HL-60 (cell line): ENCODE measurements at regions not wholly inside any gene's neighbourhood (a gene's known extent, or its start where the extent isn't known, plus 50 kb on each side); places are given as distances from the start of the nearest gene placed in this dataset.

Experiments
- DNase-seq, 2 experiments: peaks; one replicate each; pipeline ENCODE4 v3.0.0-alpha.2; 2010 to 2020; ENCODE audit warnings: low read depth in 1 of 2, low spot score in 1 of 2
- H3K27ac ChIP-seq: fragments of 250-450 bp; sonication (Bioruptor Pico); replicated peaks from 2 replicates; pipeline ENCODE4 v1.5.1; 2020; ENCODE audit warnings: mild to moderate bottlenecking, moderate library complexity
- H3K27me3 ChIP-seq: fragments of 250-450 bp; sonication (Bioruptor Pico); 2 replicates; pipeline ENCODE4 v1.5.1; 2021; ENCODE audit warnings: mild to moderate bottlenecking, moderate library complexity; ENCODE audit not compliant: insufficient read depth, poor library complexity, severe bottlenecking
- H3K4me3 ChIP-seq: replicated peaks from 2 replicates; pipeline ENCODE4 v1.5.1; 2011; ENCODE audit warnings: mild to moderate bottlenecking, control low read depth, low read length; ENCODE audit not compliant: insufficient read depth
- GABPA ChIP-seq: IDR thresholded peaks from 2 replicates; pipeline ENCODE4 v1.6.1; 2012; ENCODE audit warnings: low read depth
- POLR2AphosphoS5 ChIP-seq: IDR thresholded peaks from 2 replicates; pipeline ENCODE4 v1.6.1; 2012; ENCODE audit warnings: low read depth
- SPI1 ChIP-seq: IDR thresholded peaks from 2 replicates; pipeline ENCODE4 v1.6.1; 2012; ENCODE audit warnings: low read depth, mild to moderate bottlenecking, borderline replicate concordance
- TF ChIP-seq, protein P1 (sequence below): IDR thresholded peaks from one replicate; pipeline ENCODE4 v1.5.1; 2011; ENCODE audit warnings: low read length, control low read depth, inconsistent platforms; ENCODE audit not compliant: insufficient read depth
- TF ChIP-seq, protein P2 (sequence below): IDR thresholded peaks from 2 replicates; pipeline ENCODE4 v1.6.1; 2012; ENCODE audit warnings: low read depth; ENCODE audit not compliant: insufficient replicate concordance

DNA sequence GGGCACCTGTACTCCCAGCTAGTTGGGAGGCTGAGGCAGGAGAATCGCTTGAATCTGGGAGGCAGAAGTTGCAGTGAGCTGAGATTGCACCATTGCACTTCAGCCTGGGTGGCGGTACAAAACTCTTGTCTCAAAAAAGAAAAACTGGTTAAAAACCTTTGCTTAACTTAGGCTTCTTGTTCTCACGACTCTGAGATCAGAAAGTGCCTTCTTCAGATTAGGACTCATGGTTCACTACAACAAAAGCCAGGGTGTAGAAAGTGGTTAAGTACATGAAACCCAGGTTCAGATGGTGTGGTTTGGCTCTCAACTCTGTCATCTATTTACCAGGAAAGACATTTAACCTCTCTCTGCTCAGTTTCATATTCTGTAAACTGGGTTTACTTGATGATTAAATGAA, 168.4 kb downstream of the TUSC7 start:
- Histone ChIP-seq H3K27me3 (no peaks in the 10 kb centered on the region), H3K27ac (no peak overlapping the region), H3K4me3 (no peak overlapping the region)
- no peak for TF ChIP-seq GABPA
- no peak for TF ChIP-seq SPI1
- no peak for DNase-seq

DNA sequence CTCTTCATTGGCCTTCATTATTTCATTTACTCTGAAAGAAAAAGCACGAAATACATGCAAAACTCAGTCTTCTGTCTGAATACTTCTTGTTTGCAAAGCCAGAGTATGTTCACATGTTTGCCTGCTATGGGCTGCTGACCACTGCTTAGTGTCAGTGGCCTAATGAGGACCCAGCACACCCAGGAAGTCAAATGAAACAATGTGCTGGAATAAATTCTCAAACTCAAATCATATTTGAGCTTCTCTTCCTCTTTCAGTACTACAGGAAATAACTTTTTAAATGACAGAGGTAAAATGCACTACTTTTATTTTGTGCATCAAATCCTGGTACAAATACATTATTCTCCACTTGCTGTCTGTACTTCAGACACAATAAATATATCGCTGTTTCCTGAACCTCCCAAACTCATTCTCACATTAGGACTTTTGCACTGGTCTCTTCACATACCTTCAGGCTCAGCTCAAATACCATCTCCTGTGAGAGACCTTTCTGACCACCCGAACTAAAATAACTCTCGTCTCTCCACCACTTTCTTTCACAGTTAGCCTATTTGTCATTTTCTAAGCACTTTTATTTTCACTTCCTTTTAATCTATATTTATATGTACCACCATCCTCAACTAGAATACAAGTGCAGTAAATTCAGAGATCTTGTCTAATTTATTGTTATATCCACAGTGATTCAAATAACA, 176.8 kb downstream of the TUSC7 start:
- H3K27me3 ChIP-seq = no peaks in the 10 kb centered on the region
- H3K27ac ChIP-seq = no peak overlapping the region
- no peak for DNase-seq
- H3K4me3 ChIP-seq = no peak overlapping the region
- TF ChIP-seq, protein P1, sequence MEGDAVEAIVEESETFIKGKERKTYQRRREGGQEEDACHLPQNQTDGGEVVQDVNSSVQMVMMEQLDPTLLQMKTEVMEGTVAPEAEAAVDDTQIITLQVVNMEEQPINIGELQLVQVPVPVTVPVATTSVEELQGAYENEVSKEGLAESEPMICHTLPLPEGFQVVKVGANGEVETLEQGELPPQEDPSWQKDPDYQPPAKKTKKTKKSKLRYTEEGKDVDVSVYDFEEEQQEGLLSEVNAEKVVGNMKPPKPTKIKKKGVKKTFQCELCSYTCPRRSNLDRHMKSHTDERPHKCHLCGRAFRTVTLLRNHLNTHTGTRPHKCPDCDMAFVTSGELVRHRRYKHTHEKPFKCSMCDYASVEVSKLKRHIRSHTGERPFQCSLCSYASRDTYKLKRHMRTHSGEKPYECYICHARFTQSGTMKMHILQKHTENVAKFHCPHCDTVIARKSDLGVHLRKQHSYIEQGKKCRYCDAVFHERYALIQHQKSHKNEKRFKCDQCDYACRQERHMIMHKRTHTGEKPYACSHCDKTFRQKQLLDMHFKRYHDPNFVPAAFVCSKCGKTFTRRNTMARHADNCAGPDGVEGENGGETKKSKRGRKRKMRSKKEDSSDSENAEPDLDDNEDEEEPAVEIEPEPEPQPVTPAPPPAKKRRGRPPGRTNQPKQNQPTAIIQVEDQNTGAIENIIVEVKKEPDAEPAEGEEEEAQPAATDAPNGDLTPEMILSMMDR = no peak
- TF ChIP-seq, protein P2, sequence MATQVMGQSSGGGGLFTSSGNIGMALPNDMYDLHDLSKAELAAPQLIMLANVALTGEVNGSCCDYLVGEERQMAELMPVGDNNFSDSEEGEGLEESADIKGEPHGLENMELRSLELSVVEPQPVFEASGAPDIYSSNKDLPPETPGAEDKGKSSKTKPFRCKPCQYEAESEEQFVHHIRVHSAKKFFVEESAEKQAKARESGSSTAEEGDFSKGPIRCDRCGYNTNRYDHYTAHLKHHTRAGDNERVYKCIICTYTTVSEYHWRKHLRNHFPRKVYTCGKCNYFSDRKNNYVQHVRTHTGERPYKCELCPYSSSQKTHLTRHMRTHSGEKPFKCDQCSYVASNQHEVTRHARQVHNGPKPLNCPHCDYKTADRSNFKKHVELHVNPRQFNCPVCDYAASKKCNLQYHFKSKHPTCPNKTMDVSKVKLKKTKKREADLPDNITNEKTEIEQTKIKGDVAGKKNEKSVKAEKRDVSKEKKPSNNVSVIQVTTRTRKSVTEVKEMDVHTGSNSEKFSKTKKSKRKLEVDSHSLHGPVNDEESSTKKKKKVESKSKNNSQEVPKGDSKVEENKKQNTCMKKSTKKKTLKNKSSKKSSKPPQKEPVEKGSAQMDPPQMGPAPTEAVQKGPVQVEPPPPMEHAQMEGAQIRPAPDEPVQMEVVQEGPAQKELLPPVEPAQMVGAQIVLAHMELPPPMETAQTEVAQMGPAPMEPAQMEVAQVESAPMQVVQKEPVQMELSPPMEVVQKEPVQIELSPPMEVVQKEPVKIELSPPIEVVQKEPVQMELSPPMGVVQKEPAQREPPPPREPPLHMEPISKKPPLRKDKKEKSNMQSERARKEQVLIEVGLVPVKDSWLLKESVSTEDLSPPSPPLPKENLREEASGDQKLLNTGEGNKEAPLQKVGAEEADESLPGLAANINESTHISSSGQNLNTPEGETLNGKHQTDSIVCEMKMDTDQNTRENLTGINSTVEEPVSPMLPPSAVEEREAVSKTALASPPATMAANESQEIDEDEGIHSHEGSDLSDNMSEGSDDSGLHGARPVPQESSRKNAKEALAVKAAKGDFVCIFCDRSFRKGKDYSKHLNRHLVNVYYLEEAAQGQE = no peak
- TF ChIP-seq GABPA (no peak), POLR2AphosphoS5 (no peak), SPI1 (no peak)

DNA sequence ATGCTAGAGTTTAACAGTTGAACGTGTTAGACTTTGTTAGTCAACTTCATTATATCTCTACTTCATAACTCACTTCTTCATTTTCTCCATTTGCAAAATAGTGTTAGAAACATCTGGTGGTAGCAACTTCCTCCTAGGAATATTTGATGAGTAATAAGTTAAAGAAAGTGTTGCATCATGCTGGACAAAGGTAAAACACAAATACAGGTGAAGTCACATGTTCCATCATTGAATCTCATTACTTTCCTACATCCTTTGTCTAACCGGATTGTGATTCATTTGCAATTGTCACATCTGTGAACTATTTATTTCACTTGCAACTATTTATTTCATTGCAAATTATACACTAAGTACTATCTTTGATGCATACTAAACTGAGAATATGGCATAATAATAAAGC, 186.5 kb downstream of the TUSC7 start:
- no peak for TF ChIP-seq GABPA
- TF ChIP-seq, protein P2 = no peak
- TF ChIP-seq, protein P1 = no peak
- no peak overlapping the region for H3K4me3 ChIP-seq
- H3K27me3 ChIP-seq = no peaks in the 10 kb centered on the region
- H3K27ac ChIP-seq = no peak overlapping the region
- DNase-seq = no peak

DNA sequence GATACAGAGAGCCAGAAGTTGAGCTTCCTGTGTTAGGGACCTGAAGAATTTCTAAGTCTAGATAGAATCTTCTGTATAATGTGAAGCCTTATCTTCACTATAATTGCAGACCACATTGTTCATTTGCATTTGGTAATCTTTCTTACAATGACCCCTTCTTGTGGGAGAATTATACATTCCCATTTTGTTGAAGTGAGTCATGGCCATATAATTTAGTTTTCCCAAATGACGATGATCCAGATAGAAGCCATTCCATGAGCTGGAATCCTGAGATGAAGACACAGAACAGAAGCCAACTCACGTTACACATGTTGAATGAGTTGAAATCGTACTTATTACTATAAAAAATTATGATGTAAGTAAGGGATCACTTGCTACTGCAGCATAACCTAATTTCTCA, 187.8 kb downstream of the TUSC7 start:
- no peaks in the 10 kb centered on the region for H3K27me3 ChIP-seq
- H3K27ac ChIP-seq = no peak overlapping the region
- no peak overlapping the region for H3K4me3 ChIP-seq
- no peak for DNase-seq
- TF ChIP-seq SPI1 = no peak
- TF ChIP-seq GABPA = no peak
- TF ChIP-seq POLR2AphosphoS5 = no peak
- TF ChIP-seq, protein P1 = no peak
- TF ChIP-seq, protein P2 = no peak
